ENCODE measurements at regions not wholly inside any gene's neighbourhood (a gene's known extent, or its start where the extent isn't known, plus 50 kb on each side); places are given as distances from the start of the nearest gene placed in this dataset.

DNA sequence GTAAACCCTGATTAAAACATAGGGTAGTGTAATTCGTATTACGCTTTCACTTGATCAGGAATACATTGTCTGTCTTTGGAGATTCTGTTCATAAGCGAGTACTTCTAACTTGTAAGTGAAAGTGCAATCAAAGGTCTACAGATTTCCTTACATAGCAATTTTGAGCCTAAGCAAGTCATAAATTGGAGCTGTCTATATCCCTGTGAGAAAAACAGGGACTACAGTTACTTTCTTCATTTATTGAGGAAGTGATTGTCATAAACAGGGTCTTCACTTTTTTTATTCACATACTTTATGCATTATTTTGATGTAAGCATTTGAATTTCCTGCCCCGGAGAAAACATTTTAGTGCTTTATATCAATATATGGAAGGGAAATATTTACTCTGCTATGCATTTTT lies 670.4 kb downstream of the CBLN2 start:
- DNase-seq: no peak

DNA sequence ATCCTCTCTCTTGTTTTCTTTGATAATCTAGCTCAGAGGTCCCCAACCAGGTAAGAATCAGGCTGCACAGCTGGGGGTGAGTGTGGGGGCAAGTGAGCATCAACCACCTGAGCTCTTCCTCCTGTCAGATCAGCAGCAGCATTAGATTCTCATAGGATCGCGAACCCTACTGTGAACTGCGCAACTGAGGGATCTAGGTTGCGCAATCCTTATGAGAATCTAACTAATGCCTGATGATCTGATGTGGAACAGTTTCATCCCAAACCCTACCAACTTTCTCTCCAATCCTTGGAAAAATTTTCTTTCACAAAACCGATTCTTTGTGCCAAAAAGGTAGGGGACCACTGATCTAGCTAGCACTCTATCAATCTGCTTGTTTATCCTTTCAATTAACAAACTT lies 678.3 kb downstream of the CBLN2 start:
- DNase-seq: no peak

DNA sequence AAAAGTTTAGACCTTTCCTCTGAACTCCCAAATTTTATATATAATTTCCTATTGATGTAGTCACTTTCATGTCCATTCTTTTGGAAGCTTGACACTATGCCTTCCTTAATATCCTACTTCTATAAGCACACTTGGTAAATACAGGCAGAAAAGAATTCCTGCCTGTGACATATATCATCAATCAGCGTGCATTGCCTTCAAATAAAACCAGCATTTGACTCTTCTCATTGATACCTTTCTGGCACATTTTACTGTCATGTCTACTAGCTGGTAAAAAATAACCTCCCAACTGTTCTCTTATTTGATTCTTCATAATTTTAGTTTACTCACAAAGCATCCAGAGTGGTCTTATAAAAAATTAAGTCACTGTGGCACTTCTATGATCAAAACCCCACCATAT lies 693.5 kb downstream of the CBLN2 start:
- no peak for DNase-seq

DNA sequence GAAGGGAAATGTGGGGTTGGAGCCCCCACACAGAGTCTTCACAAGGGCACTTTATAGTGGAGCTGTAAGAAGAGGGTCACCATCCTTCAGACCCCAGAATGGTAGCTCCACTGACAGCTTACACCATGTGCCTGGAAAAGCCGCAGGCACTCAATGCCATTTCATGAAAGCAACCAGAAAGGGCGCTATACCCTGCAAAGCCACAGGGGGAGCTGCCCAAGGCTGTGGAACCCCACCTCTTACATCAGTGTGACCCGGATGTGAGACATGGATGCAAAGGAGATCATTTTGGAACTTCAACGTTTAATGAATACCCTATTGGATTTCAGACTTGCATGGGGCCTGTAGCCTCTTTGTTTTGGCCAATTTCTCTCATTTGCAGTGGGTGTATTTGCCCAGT lies 694.7 kb downstream of the CBLN2 start:
- no peak for DNase-seq

DNA sequence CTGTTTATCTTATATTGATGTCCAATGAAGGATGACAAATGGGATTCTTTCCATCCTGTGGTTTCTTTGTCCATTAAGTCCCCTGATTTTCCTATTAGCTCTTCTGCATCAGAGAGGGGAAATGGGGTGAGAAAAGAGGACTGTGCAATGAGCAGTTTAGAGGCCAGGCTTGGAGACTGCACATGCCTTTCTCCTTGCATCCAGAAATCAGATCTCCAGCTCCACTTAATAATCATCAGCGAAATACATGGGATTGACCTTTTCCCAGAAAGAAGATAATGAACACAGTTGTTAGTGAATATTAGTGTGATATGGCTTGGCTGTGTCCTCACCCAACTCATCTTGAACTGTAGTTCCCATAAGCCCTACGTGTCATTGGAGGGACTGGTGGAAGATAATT lies 697.4 kb downstream of the CBLN2 start:
- DNase-seq: no peak

GRCh38 chr18:71844814-71845213 lies 699.3 kb downstream of the CBLN2 start:
- no peak for DNase-seq

- no peak for DNase-seq
Observed at GRCh38 chr18:71842666-71843065, 701.5 kb downstream of the CBLN2 start.

- no peak for DNase-seq
Observed at GRCh38 chr18:71837547-71837946, 706.6 kb downstream of the CBLN2 start.

DNA sequence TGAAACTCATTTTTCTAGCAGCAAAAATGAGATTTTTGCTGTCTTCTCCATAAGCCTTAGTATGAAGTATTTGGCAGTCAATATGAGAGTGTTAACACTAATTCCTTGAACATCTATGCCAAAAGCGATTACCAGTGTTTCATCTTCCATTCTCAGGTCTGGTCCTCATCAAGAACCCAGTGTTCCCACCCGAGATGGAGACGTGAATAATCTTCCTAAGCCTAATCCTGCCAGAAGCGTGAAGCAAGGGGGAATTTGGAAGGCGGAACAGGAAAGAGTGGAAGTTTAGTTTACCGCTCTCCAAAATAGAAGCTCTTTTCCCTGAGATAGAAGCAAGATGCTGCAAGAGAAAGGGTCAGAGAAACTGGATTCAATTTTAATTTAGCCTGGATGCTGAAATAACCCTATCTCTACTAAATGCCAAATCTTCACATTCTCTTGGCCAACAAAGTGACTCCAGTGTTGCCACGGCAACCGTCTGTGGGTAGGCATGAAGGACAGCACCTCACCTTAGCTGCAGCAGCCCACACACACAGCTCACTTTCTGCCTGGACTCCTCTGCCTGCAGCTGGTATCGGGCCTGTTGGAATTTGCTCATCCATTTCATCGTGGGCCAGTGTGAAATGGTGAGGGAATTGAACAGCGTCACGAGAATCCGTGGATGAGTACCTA lies 711.1 kb downstream of the CBLN2 start:
- no peak for DNase-seq

GRCh38 chr18:71831039-71831438 lies 713.1 kb downstream of the CBLN2 start:
- no peak for DNase-seq

- DNase-seq: no peak
Observed at GRCh38 chr18:71827301-71827700, 716.8 kb downstream of the CBLN2 start.

DNA sequence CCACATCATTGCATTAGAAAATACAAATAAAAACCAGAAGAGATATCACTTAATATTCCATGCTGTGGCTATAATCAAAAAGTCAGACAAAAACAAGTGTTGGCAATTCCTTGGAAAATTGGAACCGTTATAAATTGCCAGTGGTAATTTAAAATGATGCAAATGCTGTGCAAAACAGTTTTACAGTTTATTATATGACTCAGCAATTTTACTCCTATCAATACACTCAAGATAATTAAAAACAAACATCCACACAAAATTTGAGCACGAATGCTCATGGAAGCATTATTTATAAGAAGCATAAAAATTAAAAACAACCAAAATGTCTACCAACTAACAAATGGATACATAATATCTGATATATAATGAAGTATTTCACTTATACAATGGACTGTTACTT lies 728.8 kb downstream of the CBLN2 start:
- no peak for DNase-seq

- no peak for DNase-seq
Observed at GRCh38 chr18:71809711-71810110, 734.4 kb downstream of the CBLN2 start.

GRCh38 chr18:71808616-71809015 lies 735.5 kb downstream of the CBLN2 start:
- DNase-seq: no peak

DNA sequence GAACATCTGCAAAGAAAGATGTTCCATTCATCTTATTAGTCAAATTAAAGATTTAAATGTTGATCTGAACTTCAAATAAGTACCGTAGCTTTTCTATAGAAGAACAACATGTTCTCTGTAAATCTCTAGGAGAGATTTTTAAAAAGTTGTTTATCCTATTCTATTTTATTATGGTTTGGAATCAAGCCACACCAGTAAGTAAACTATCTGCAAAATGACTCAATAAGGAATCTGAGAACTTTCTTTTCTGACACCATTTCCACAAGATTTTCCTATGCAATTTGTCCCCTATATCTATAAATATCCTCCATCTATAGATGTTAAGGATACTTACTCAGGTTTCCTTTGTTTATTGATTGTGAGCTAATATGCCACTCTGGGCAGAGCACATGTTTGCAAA lies 736.6 kb downstream of the CBLN2 start:
- DNase-seq: no peak

GRCh38 chr18:71798986-71799673 lies 745.0 kb downstream of the CBLN2 start:
- no peak for DNase-seq

GRCh38 chr18:71797554-71797953 lies 746.6 kb downstream of the CBLN2 start:
- no peak for DNase-seq

DNA sequence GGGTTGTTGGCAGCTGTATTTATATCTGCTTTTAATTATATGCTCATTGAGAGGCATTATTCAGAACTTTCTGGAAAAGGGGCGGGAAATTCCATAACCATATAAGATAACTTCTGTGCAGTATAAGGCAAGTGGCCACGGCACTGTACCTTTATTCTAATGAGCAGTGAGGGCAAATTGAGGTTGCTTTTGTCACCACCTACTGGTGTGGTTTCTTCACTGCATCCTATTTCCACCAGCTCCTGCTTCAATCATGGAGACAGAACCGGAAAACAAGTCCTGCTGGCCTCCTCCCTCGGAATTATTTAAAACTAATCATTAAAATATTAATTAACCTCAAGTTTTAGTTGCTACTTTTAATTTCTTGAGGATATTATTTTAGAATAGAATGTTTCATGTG lies 759.4 kb downstream of the CBLN2 start:
- no peak for DNase-seq

- DNase-seq: no peak
Observed at GRCh38 chr18:71760541-71760940, 783.6 kb downstream of the CBLN2 start.

DNA sequence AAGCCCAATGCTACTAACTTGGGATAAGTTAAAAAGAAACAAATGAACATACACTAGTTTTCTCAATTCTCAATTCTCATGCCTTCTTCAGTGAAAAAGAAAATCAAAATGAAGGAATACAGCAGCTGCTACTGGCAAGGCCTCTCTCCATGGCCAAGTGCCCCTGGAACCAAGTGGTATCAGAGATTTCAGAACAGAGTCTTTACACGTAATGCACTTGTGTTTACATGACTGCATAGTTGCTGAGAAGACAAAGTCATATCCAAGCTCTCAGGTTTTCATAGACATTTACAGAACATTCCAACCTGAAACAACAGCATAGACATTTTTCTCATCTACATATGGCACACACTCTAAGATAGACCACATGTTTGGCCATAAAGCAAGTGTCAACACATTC lies 789.9 kb downstream of the CBLN2 start:
- no peak for DNase-seq

GRCh38 chr18:71743634-71744033 lies 800.5 kb downstream of the CBLN2 start:
- no peak for DNase-seq

- DNase-seq: no peak
Observed at GRCh38 chr18:71729611-71730010, 814.5 kb downstream of the CBLN2 start.

DNA sequence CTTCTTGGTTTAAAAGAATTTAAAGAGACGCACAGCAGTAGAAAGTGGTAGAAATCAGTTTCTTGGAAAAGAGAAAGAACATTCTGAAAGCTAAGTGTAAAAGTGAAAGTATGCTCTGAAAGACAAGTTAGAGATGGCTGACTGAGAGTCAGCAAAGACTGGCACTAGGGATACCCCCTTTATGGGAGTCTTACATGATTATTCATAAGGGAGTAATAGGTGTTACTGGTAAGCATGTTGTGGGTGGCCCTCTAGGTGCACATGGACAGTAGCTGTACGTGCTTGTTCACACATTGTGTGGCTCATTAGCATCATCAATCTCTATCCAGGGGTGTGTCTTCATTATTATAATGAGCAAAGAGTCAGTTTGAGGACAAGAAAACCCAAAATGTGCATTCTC lies 816.2 kb downstream of the CBLN2 start:
- no peak for DNase-seq

GRCh38 chr18:71725256-71725655 lies 818.9 kb downstream of the CBLN2 start:
- DNase-seq: no peak

- no peak for DNase-seq
Observed at GRCh38 chr18:71707985-71708500, 836.1 kb downstream of the CBLN2 start.
